ENCODE measurements at regions not wholly inside any gene's neighbourhood (a gene's known extent, or its start where the extent isn't known, plus 50 kb on each side); places are given as distances from the start of the nearest gene placed in this dataset.

GRCh38 chr9:81191222-81191621, 498.1 kb downstream of the TLE1 start:
- TF ChIP-seq CTCF (conservative IDR thresholded peaks at IDR 0.05; ENCODE audit: low read length) (no peak), EZH2phosphoT487 (IDR thresholded peaks at IDR 0.05; ENCODE audit: borderline replicate concordance) (no peak)

All from Loucy (cell line).